ENCODE measurements at regions not wholly inside any gene's neighbourhood (a gene's known extent, or its start where the extent isn't known, plus 50 kb on each side); places are given as distances from the start of the nearest gene placed in this dataset.
"Not testable (repeated sequence)": the region's sequence is repeated elsewhere in the genome, so short reads cannot be mapped to it uniquely, and the experiment has no call there.

DNA sequence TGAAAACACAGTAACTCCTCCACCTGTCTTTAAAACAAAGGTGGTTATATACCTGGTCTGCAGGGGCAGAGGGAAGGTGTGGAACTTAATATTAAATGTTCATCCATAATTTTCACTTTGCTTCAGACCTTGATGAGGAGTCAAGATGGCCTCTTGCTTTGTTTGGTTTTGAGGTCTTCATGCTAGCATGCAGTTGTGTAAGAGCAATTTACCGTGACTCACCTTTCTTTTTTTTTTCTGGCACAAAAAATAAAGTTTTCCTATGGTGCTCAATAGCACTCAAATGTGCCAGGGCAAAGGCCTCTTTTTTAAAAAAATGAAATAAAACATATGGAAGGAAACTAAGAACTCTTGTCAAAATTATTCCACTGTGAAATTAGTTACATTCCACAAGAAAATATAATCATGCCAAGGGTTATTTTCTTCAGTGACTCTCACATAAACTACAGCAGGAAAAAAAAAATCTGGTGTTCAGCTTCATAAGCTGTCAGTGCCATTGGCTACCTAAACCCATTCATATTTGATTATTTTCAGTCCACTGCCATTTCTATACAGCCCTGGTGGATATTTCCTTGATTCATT is 128.2 kb downstream of the SLC7A11 start:
- DNase-seq (ENCODE audit: low spot score), result no peak
- H3K27ac Mint-ChIP-seq (ENCODE audit: unreplicated experiment), result no peak overlapping the region
- TF ChIP-seq, protein P1, sequence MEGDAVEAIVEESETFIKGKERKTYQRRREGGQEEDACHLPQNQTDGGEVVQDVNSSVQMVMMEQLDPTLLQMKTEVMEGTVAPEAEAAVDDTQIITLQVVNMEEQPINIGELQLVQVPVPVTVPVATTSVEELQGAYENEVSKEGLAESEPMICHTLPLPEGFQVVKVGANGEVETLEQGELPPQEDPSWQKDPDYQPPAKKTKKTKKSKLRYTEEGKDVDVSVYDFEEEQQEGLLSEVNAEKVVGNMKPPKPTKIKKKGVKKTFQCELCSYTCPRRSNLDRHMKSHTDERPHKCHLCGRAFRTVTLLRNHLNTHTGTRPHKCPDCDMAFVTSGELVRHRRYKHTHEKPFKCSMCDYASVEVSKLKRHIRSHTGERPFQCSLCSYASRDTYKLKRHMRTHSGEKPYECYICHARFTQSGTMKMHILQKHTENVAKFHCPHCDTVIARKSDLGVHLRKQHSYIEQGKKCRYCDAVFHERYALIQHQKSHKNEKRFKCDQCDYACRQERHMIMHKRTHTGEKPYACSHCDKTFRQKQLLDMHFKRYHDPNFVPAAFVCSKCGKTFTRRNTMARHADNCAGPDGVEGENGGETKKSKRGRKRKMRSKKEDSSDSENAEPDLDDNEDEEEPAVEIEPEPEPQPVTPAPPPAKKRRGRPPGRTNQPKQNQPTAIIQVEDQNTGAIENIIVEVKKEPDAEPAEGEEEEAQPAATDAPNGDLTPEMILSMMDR (IDR thresholded peaks at IDR 0.05; ENCODE audit: unreplicated experiment), result no peak
- peaks cover 4% of the 10 kb centered on the region for H3K9me3 Mint-ChIP-seq (ENCODE audit: unreplicated experiment)
- peaks cover 6% of the 10 kb centered on the region for H3K27me3 Mint-ChIP-seq (ENCODE audit: unreplicated experiment)
- peaks cover 23% of the 10 kb centered on the region for H3K4me1 Mint-ChIP-seq (ENCODE audit: unreplicated experiment)
- H3K4me3 Mint-ChIP-seq (ENCODE audit: unreplicated experiment), result no peak overlapping the region
- no peaks in the 10 kb centered on the region for H3K36me3 Mint-ChIP-seq (ENCODE audit: low read depth, unreplicated experiment)

DNA sequence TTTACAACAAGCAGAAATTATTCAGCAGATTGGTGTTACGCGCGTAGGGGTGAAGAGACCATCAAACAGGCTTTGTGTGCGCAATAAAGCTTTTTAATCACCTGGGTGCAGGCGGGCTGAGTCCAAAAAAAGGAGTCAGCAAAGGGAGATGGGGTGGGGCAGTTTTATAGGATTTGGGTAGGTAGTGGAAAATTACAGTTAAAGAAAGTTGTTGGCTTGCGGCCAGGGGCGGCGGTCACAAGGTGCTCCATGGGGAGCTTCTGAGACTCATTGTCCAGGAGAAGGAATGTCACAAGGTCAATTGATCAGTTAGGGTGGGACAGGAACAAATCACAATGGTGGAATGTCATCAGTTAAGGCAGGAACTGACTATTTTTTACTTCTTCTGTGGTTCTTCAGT is 129.3 kb downstream of the SLC7A11 start:
- H3K27ac Mint-ChIP-seq (ENCODE audit: unreplicated experiment), result peak overlapping the region; percentile 71
- not testable (repeated sequence) for H3K27me3 Mint-ChIP-seq (ENCODE audit: unreplicated experiment); H3K9me3 Mint-ChIP-seq (ENCODE audit: unreplicated experiment); H3K4me3 Mint-ChIP-seq (ENCODE audit: unreplicated experiment); DNase-seq (ENCODE audit: low spot score); H3K36me3 Mint-ChIP-seq (ENCODE audit: low read depth, unreplicated experiment)
- peaks cover 24% of the 10 kb centered on the region for H3K4me1 Mint-ChIP-seq (ENCODE audit: unreplicated experiment)

DNA sequence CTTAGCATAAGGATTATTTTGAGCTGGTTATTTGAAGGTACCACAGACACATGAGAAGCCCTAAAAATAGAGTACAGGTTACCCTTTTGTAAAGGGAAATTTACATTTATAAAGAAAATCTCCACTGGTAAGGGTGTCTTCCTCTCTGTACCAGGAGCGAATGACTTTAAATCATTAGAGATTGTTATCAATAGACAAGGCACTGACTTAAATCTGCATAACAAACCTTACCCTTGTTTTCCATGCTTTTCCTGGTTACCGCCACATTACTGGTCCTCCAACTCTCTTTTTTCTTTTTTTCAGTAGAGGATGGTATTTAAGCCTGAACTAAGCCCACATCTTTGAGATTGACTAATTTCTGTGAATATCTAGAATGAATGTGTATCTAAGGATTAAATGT is 129.8 kb downstream of the SLC7A11 start:
- Mint-ChIP-seq H3K27ac (ENCODE audit: unreplicated experiment) (no peak overlapping the region), H3K36me3 (ENCODE audit: low read depth, unreplicated experiment) (no peaks in the 10 kb centered on the region), H3K4me1 (ENCODE audit: unreplicated experiment) (peaks cover 25% of the 10 kb centered on the region), H3K4me3 (ENCODE audit: unreplicated experiment) (no peak overlapping the region), H3K27me3 (ENCODE audit: unreplicated experiment) (peaks cover 9% of the 10 kb centered on the region), H3K9me3 (ENCODE audit: unreplicated experiment) (peaks cover 4% of the 10 kb centered on the region)
- TF ChIP-seq, protein P1 (IDR thresholded peaks at IDR 0.05; ENCODE audit: unreplicated experiment), result no peak
- DNase-seq (ENCODE audit: low spot score), result no peak

GRCh38 chr4:138111462-138112000 is 130.6 kb downstream of the SLC7A11 start:
- Mint-ChIP-seq H3K27ac (ENCODE audit: unreplicated experiment) (peak overlapping the region; percentile 90), H3K9me3 (ENCODE audit: unreplicated experiment) (peaks cover 4% of the 10 kb centered on the region), H3K36me3 (ENCODE audit: low read depth, unreplicated experiment) (no peaks in the 10 kb centered on the region), H3K4me1 (ENCODE audit: unreplicated experiment) (peaks cover 25% of the 10 kb centered on the region), H3K4me3 (ENCODE audit: unreplicated experiment) (no peak overlapping the region), H3K27me3 (ENCODE audit: unreplicated experiment) (peaks cover 9% of the 10 kb centered on the region)
- DNase-seq (ENCODE audit: low spot score), result no peak
- TF ChIP-seq, protein P1 (IDR thresholded peaks at IDR 0.05; ENCODE audit: unreplicated experiment), result no peak

DNA sequence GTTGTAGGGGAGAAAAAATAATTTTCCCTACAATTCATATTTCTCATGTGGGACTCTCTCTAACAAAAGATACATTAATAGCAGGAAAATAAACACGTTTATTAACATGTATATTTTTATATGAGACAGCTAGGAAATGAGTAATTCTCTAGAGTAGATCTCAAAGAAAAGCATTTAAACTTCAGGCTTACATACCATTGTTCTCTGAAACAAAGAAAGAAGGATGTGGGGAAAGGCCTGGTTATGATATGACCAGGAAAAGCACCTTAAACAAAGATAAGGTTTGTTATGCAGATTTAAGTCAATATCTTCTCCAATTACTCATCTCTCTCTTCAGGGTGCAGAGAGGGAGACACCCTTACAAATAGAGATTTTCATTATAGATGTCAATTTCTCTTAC is 131.3 kb downstream of the SLC7A11 start:
- H3K27ac Mint-ChIP-seq (ENCODE audit: unreplicated experiment), result peak overlapping the region; percentile 90
- TF ChIP-seq, protein P1 (IDR thresholded peaks at IDR 0.05; ENCODE audit: unreplicated experiment), result no peak

More for the DNA sequence above, 131.3 kb downstream of the SLC7A11 start:
- Mint-ChIP-seq H3K4me1 (ENCODE audit: unreplicated experiment) (peaks cover 25% of the 10 kb centered on the region), H3K27me3 (ENCODE audit: unreplicated experiment) (peaks cover 9% of the 10 kb centered on the region), H3K9me3 (ENCODE audit: unreplicated experiment) (peaks cover 4% of the 10 kb centered on the region), H3K4me3 (ENCODE audit: unreplicated experiment) (no peak overlapping the region), H3K36me3 (ENCODE audit: low read depth, unreplicated experiment) (no peaks in the 10 kb centered on the region)
- no peak for DNase-seq (ENCODE audit: low spot score)
